ENCODE measurements at regions not wholly inside any gene's neighbourhood (a gene's known extent, or its start where the extent isn't known, plus 50 kb on each side); places are given as distances from the start of the nearest gene placed in this dataset.

DNA sequence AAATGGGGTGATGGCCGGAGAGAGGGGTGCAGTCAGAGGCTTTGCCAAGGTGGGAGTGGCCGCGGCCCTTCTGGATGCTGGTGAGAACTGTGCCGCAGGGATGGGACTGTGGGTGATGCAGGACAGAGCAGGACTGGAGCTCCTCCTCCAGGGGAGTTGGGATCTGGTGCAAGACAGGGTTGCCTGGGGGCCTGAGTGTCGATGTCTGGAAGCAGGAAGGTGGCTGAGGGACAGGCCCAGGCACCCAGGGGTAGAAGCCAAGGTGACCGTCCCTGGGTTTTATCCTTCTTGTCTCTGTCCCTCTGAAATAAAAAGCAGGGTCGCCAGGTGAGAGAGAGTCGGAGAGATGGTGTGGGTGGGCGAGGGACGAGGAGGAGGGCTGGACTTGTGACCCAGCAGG lies 89.1 kb upstream of the IER5L start:
- no peak for TF ChIP-seq CTCF (IDR thresholded peaks at IDR 0.05)
- no peak for TF ChIP-seq ZFX (IDR thresholded peaks at IDR 0.05; ENCODE audit: borderline replicate concordance)

Measured in 22Rv1 (cell line).